ENCODE measurements at regions not wholly inside any gene's neighbourhood (a gene's known extent, or its start where the extent isn't known, plus 50 kb on each side); places are given as distances from the start of the nearest gene placed in this dataset.

GRCh38 chr3:117282566-117282965 is 573.0 kb downstream of the TUSC7 start:
- in situ Hi-C loops (cut with MboI; ENCODE audit: low sequenced_read_pairs) = no loop called here

- in situ Hi-C loops (cut with MboI; ENCODE audit: low sequenced_read_pairs) = no loop called here
These were observed 576.2 kb downstream of the TUSC7 start for GRCh38 chr3:117285737-117286136.

- in situ Hi-C loops (cut with MboI; ENCODE audit: low sequenced_read_pairs) = no loop called here
These were observed 576.9 kb downstream of the TUSC7 start for GRCh38 chr3:117286488-117286887.

GRCh38 chr3:117287602-117288001 is 578.0 kb downstream of the TUSC7 start:
- in situ Hi-C loops (cut with MboI; ENCODE audit: low sequenced_read_pairs) = no loop called here

GRCh38 chr3:117291476-117291875 is 581.9 kb downstream of the TUSC7 start:
- in situ Hi-C loops (cut with MboI; ENCODE audit: low sequenced_read_pairs) = no loop called here

GRCh38 chr3:117297065-117297464 is 587.5 kb downstream of the TUSC7 start:
- in situ Hi-C loops (cut with MboI; ENCODE audit: low sequenced_read_pairs) = no loop called here

- in situ Hi-C loops (cut with MboI; ENCODE audit: low sequenced_read_pairs) = no loop called here
These were observed 588.0 kb downstream of the TUSC7 start for GRCh38 chr3:117297541-117297940.

GRCh38 chr3:117298273-117298672 is 588.7 kb downstream of the TUSC7 start:
- in situ Hi-C loops (cut with MboI; ENCODE audit: low sequenced_read_pairs) = no loop called here

GRCh38 chr3:117302428-117302827 is 592.8 kb downstream of the TUSC7 start:
- in situ Hi-C loops (cut with MboI; ENCODE audit: low sequenced_read_pairs) = no loop called here

GRCh38 chr3:117303443-117303842 is 593.9 kb downstream of the TUSC7 start:
- in situ Hi-C loops (cut with MboI; ENCODE audit: low sequenced_read_pairs) = no loop called here

GRCh38 chr3:117304681-117305080 is 595.1 kb downstream of the TUSC7 start:
- in situ Hi-C loops (cut with MboI; ENCODE audit: low sequenced_read_pairs) = no loop called here

- in situ Hi-C loops (cut with MboI; ENCODE audit: low sequenced_read_pairs) = no loop called here
These were observed 596.1 kb downstream of the TUSC7 start for GRCh38 chr3:117305681-117306080.

GRCh38 chr3:117306299-117306698 is 596.7 kb downstream of the TUSC7 start:
- in situ Hi-C loops (cut with MboI; ENCODE audit: low sequenced_read_pairs) = no loop called here

GRCh38 chr3:117308353-117308752 is 598.8 kb downstream of the TUSC7 start:
- in situ Hi-C loops (cut with MboI; ENCODE audit: low sequenced_read_pairs) = no loop called here

- in situ Hi-C loops (cut with MboI; ENCODE audit: low sequenced_read_pairs) = no loop called here
These were observed 599.2 kb downstream of the TUSC7 start for GRCh38 chr3:117308756-117309155.

GRCh38 chr3:117310536-117310935 is 601.0 kb downstream of the TUSC7 start:
- in situ Hi-C loops (cut with MboI; ENCODE audit: low sequenced_read_pairs) = no loop called here

GRCh38 chr3:117314441-117315150 is 605.0 kb downstream of the TUSC7 start:
- in situ Hi-C loops (cut with MboI; ENCODE audit: low sequenced_read_pairs) = no loop called here

GRCh38 chr3:117322866-117323265 is 613.3 kb downstream of the TUSC7 start:
- in situ Hi-C loops (cut with MboI; ENCODE audit: low sequenced_read_pairs) = no loop called here

- in situ Hi-C loops (cut with MboI; ENCODE audit: low sequenced_read_pairs) = no loop called here
These were observed 637.3 kb downstream of the TUSC7 start for GRCh38 chr3:117346901-117347300.

- in situ Hi-C loops (cut with MboI; ENCODE audit: low sequenced_read_pairs) = no loop called here
These were observed 639.3 kb downstream of the TUSC7 start for GRCh38 chr3:117348884-117349283.

- in situ Hi-C loops (cut with MboI; ENCODE audit: low sequenced_read_pairs) = no loop called here
These were observed 640.0 kb downstream of the TUSC7 start for GRCh38 chr3:117349566-117349965.

- in situ Hi-C loops (cut with MboI; ENCODE audit: low sequenced_read_pairs) = no loop called here
These were observed 640.8 kb downstream of the TUSC7 start for GRCh38 chr3:117350371-117350770.

- in situ Hi-C loops (cut with MboI; ENCODE audit: low sequenced_read_pairs) = no loop called here
These were observed 646.0 kb downstream of the TUSC7 start for GRCh38 chr3:117355566-117355965.
